GM21360 (cell line): ENCODE measurements at regions not wholly inside any gene's neighbourhood (a gene's known extent, or its start where the extent isn't known, plus 50 kb on each side); places are given as distances from the start of the nearest gene placed in this dataset.

Source experiments
- ATAC-seq: cut with Tn5 transposase; IDR thresholded peaks from one replicate; pipeline ENCODE4 v1.9.1; 2021; ENCODE audit warnings: mild to moderate bottlenecking, moderate library complexity; ENCODE audit not compliant: unreplicated experiment

- no peak for ATAC-seq
These were observed 614.1 kb upstream of the FZD8 start for GRCh38 chr10:36256166-36256565.

- ATAC-seq: no peak
These were observed 612.1 kb upstream of the FZD8 start for GRCh38 chr10:36254199-36254598.

DNA sequence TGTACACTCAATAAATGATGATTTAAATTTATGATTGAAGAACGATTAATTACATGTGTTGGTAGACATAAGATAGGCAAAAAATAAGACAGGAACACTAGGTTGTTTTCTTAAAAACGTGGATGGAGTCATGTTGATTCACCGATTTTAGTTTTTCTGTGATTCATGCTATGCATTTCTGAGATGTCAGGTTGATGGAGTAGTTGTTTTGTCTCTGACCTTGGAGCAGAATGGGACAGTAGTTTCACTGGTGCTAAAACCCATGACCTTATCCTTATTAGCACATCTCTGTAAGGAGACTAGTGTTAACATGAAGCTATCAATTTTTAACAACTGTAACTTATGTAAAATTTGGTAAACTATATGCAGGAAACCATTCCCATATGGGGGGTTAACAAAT is 611.6 kb upstream of the FZD8 start:
- ATAC-seq: no peak

DNA sequence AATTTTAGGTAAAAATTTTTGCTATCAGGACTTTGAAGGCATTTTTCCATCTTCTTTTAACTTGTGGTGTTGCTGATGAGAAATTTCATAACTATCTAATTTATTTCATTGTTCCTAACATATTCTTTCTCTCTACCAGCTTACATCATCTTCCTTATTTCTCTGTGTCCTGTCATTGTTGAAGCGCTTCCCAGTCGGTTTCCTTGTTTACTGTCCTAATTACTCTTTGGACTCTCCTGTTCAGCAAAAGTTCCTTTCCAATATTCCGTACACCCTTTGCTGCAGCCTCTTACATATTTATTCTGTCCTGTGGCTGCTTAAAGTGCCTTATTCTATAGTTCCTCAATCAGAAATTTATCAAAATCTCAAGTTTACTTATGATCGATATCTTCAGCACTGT is 609.0 kb upstream of the FZD8 start:
- ATAC-seq: no peak

DNA sequence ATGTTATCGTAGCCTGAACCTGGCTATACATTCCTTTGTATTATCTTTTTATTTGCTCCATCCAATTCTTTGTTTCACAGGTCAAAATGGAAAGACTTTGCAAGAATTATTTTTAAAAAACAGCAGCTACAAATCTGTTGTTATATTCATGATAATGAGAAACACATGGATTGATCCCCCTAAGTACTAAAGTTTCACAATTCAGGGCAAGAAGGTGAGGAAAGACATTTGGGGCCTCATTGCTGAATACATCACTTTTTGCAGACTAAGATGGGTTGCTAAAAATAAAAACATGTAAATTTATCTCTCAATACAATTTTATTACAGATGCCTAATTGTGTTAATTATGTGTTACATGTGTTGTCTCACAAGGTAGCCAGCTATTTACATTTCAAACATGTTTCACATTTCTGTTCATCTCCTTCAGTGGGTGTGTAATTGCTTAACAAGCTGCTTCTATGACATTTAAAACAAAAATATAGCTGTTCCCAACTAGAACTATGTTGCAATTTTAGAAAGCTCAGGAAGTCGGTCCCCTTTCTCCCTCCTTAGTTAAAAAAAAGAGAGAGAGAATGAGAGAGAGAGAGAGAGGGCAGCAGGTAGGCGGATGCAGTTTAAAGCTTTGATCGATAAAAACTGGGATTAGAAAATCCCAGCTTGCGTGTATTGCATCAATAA is 606.3 kb upstream of the FZD8 start:
- ATAC-seq: no peak

- ATAC-seq: no peak
These were observed 605.4 kb upstream of the FZD8 start for GRCh38 chr10:36247478-36247877.

DNA sequence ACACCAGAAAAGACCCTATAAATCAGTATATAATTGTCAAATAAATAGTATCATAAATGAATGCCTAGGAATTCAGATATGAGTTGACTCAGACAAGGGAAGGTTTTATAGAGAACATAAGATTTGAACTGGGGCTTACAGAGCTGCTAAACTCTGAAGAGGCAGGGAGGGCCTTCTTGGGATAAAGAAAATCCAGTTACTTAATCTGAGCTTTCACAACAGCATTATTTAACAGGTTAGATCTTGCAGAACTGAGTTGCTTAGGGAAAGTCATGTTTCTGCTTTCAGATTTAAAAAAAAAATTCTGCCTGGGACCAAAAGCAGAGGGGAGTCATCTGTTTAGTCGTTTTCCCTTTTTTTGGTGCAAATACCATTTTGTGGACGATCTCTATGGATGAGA is 594.8 kb upstream of the FZD8 start:
- ATAC-seq: no peak

DNA sequence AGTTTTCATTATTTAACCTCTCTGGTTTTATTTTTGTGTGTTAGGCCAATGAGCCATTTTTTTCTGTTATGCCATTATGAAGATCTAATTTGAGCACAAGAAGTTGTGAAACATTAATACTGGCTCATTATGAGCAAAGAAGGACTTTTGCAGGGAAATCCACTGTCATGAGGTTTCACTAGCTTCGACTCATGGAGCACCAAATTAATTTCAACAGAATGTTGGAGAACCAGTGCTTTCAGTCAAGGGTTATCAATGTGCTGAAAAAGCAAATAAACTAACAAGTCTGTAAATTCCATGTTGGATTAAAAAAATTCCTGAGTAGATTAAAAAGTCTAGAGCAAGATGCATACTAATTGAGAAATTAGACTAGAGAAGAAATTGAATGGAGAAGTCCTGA is 594.2 kb upstream of the FZD8 start:
- ATAC-seq: no peak

GRCh38 chr10:36232935-36233334 is 590.8 kb upstream of the FZD8 start:
- ATAC-seq: no peak

DNA sequence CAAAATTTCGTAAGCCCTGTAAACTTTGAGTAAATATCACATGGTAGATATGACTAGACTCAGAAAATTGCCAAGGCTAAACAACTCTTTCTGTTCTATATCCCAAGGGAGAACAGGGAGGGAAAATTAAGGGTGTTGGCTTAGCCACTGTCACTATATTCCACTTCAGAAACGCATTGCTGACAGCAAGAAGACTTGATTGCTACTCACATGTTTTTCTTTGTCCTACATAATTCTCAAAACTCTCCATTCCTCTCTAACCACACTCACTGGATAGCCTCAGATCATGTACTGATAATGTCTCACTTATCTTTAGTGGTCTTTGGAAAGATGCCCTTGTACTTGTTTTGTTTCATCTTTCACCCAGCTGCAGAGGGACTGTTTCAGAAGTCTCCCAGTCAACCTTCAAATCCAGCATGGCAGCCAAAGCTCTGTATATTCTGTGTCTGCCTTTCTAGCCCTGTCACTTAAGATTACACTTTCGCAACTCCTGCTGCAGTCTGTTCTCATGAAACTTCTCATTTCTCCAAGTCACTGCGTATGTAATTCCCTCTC is 582.4 kb upstream of the FZD8 start:
- no peak for ATAC-seq

DNA sequence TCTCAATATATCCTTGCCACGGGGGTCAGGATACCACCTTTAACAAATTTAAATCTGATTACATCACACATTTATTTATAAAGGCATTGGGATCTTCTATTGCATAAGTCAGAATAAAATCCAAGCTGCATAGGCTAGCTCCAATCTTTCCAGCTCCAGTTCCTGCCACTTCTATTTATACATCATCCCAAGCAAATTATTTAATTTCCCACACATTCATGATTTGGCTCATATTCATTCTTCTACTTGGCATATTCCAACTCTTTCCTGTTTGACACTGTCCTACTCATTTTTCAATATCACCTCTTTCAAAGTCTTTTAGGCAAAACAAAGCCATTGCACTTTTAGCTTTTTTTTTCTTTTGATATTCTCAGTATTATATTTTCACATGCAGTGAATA is 579.0 kb upstream of the FZD8 start:
- no peak for ATAC-seq

GRCh38 chr10:36220151-36220550 is 578.1 kb upstream of the FZD8 start:
- ATAC-seq: no peak

- ATAC-seq: no peak
These were observed 569.8 kb upstream of the FZD8 start for GRCh38 chr10:36211856-36212255.

- ATAC-seq: no peak
These were observed 567.4 kb upstream of the FZD8 start for GRCh38 chr10:36209480-36209879.

GRCh38 chr10:36202881-36203280 is 560.8 kb upstream of the FZD8 start:
- ATAC-seq: no peak

DNA sequence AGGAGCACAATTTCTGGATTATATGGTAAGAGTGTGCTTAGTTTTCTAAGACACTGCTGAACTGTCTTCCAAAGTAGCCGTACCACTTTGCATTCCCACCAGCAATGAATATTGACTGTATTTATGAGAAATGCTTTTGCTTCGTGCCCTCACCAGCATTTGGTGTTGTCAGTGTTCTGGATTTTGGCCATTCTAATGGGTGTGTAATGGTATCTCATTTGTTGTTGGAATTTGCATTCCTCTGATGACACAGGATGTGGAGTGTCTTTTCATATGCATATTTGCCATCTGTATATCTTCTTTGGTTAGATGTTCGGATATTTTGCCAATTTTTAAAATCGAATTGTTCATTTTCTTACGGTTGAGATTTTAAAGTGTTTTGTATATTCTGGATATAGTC is 558.5 kb upstream of the FZD8 start:
- ATAC-seq: no peak

DNA sequence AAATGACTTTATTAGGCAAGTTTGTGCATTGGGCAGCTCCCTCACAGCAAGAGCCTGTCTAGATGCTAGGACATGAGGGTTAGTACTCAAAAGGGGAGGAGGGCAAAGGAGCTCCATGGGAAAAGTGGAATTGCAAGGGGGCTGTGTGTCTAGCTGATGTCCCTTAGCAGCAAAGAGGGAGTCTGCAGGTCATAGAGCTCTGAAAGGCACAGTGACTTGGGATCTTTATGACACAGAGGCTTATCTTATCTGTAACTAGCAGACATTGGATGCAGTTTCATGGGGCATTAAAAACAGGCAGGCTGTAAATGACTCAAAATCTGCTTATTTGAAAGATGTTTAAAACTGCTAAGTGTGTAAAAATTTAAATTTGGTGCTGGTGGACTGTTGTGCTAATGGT is 556.2 kb upstream of the FZD8 start:
- ATAC-seq: no peak

DNA sequence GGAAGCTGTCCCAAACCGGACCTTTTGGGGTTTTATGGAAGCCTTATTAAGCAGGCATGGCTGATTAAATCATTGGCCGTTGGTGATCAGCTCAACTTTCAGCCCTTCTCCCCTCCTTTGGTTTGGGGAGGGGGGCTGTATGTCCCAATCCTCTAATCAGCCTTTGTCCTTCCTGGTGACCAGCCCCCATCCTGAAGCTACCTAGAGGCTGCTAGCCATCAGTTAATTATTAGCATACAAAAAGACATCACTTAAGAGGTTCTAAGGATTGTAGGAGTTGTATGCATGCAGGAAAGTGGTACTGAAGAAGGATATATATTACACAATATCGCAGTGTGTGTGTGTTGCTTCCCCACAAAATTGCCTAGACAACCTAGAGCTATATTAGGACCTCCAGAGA is 553.3 kb upstream of the FZD8 start:
- no peak for ATAC-seq

DNA sequence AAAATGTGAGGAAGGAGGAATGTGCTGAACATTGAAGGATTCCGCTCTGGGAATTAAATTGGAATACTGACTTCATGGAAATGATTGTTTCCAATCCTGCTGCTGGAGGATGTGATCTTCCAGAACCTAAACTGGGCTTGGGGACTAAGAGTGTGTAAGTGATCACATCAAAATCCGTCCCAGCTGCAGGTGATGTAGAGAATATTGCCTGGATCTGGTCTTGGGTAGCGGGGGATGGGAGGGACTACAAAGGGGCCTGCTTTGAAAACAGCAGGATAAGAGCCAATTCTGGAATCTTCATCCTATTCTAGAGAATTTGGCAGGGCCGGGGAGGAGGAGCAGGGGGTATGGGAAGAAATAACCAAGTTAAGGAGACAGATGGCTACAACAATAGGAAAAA is 552.2 kb upstream of the FZD8 start:
- no peak for ATAC-seq

DNA sequence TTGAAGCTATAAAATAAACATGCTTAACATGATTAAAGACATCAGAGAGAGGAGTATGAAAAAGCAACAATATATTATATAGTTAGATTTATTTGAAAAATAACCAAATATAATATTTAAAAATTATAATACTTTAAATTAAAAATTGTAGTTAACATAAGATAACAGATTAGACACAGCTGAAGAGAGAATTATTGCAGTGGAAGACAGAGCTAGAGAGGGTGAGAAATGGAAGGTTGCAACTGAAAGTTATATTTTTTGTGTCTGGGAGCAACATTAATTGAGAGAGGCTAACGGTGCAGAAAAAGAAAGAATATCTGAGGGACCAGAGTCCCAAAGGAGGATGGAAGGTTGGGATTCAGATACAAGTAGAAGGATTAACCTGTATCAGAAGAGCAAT is 548.9 kb upstream of the FZD8 start:
- no peak for ATAC-seq

GRCh38 chr10:36188461-36188860 is 546.4 kb upstream of the FZD8 start:
- ATAC-seq: no peak

GRCh38 chr10:36188080-36188453 is 546.0 kb upstream of the FZD8 start:
- ATAC-seq: no peak

GRCh38 chr10:36187380-36188079 is 545.4 kb upstream of the FZD8 start:
- no peak for ATAC-seq
